NOMO-1 treated with dmso at 0.1 percent for 144 hours (cell line): ENCODE measurements at regions not wholly inside any gene's neighbourhood (a gene's known extent, or its start where the extent isn't known, plus 50 kb on each side); places are given as distances from the start of the nearest gene placed in this dataset.
"Not testable (repeated sequence)": the region's sequence is repeated elsewhere in the genome, so short reads cannot be mapped to it uniquely, and the experiment has no call there.

Experiments
- DNase-seq: peaks from one replicate; lab custom pipeline; 2025; ENCODE audit not compliant: unreplicated experiment; lab: John Stamatoyannopoulos, UW

DNA sequence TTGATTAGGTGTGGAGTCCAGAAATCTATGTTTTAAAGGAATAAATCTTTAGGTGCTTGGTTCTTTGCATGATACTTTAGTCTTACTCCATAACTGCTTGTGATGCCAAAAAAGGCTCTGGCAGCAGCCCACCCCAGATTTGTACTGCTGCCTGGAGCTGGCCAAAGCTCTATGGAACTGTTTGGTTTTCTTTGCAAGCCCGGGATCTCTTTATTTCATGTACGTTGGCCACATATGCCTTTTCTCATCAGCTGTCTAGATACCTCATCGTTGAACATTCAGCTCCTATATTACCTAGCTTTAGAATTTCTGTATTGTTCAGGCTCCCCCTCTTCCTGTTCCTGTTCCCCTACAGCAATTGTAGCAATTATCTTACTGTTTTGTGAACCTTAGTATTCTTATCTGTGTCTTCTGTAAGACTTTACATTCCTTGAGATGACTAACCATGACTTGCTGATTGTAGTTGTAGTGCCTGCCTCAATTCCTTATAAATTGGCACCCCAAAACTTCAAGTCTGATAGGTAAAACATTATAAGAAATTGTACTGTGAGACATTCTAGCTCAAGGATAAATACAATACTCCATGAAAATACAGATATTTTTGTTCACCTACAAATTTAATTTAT is 199.4 kb upstream of the GPRIN3 start:
- DNase-seq: no peak

- DNase-seq: no peak
These were observed 195.0 kb upstream of the GPRIN3 start for GRCh38 chr4:89502581-89502980.

GRCh38 chr4:89497517-89498308 is 190.1 kb upstream of the GPRIN3 start:
- no peak for DNase-seq

GRCh38 chr4:89496851-89497250 is 189.3 kb upstream of the GPRIN3 start:
- DNase-seq: no peak

DNA sequence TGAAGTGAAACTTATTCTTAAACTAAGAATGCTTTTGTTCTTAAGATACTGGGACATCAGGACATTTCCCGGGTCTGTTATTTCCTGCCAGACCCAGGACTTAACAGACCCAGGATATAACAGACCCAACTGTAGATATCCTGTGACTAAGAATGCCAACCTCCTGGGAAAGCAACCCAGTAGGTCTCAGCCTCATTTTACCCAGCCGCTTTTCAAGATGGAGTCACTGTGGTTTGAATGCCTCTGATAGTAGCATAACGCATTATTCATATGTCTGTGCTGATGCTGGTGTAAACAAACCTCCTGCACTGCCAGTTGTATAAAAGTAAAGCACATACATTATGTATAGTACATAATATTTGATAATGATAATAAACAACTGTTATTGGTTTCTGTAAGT is 185.8 kb upstream of the GPRIN3 start:
- no peak for DNase-seq

DNA sequence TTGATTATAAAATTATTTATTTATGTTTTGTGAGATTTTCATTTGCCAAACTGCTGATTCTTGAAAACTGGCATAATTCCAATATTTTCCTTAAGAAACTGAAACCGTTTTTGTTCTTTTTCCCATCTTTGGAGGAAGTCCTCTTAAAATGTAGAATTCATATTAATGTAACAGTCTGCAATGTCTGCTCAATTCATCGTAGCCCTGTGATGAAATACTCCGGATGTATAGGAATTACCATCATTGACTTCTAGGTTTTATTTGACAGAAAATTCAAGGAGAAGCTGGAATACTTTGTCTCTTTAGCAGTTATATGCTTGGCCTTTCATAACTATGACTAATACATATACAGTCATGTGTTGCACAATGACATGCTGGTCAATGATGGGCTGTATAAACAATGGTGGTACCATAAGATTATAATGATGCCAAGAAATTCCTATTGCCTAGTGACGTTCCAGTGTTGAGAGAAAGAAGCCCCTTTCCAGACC is 185.0 kb upstream of the GPRIN3 start:
- DNase-seq: no peak

DNA sequence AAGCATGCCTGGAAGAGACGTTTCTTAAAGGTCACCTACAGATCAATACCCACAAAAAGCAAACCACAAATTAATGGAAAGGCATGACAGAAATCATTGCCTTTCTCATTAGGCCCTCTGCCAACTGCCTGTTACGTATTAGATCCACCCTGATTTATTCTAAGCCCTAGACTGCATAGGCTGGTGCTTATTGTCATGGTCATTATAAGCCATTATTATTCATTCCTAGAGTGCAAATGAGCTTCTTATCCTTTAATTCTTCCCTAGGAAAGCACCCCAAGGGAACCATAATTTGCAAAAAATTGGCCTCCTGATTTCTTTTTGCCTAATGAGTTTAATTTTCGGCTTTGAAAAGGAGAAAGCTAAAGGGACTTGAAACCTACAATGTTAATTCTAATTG is 184.2 kb upstream of the GPRIN3 start:
- DNase-seq: no peak

GRCh38 chr4:89489921-89490431 is 182.4 kb upstream of the GPRIN3 start:
- not testable (repeated sequence) for DNase-seq

- no peak for DNase-seq
These were observed 181.8 kb upstream of the GPRIN3 start for GRCh38 chr4:89489338-89489771.

- no peak for DNase-seq
These were observed 181.1 kb upstream of the GPRIN3 start for GRCh38 chr4:89488736-89489135.

GRCh38 chr4:89486673-89487072 is 179.1 kb upstream of the GPRIN3 start:
- DNase-seq: no peak

DNA sequence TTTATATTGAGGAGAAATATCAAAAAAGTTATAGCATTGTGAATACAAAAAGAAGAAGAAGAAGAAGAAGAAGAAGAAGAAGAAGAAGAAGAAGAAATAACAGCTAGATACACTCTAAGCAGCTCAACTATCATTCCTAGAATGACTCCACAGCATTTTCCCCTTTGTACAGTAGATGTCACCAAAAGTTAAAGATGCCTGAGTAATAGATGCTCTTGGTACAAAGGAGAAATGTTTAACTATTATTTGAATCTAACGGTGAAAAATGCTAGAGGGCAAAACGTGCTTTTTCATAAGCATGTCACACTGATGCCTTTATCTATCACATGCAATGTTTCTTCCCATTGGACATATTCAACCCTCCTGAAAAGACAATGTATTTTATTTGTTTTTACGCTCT is 178.4 kb upstream of the GPRIN3 start:
- no peak for DNase-seq

DNA sequence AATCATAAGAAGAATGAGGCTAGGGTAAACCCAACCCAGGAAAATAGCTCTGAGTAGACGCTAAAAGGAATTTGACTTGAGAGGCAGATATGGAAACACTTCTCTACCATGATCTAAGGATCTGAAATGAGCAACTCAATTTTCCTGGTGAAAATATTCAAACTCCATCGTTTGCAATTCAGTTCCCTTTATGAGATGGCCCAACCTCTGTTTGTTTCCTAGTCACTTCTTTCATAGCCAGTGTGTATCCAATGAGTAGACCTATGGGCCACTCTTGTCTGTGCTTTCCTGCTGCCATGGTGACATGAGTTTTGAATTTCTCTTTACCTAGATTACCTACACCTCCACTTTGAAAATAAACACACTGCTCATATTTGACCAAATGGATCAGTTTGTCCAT is 176.2 kb upstream of the GPRIN3 start:
- no peak for DNase-seq

DNA sequence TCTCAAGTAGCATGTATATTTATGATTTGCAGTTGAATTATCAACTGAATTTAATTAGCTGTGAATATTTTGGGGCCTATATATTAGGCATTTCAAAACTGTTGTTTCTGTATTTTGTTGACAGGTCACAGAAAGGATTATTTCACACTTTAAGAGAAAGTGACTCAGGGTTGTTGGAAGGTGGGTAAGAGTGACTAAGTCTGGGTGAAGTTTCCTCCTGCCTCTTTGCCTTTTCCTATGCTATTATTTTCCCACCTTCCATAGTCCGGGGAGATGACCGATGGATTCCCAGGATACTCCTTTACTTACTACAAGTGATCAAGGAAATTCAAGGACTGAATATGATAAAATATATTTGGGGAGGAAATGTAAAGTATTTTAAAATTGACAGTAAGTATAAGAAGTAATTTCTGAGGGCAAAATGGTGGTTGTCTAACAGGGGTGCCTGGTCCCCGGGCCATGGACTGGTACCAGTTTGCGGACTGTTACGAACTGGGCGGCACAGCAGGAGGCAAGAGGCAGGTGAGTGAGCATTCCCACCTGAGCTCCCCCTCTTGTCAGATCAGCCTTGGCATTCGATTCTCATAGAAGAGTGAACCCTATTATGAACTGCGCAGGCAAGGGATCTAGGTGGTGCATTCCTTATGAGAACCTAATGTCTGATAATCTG is 175.5 kb upstream of the GPRIN3 start:
- DNase-seq: no peak

- DNase-seq: no peak
These were observed 174.7 kb upstream of the GPRIN3 start for GRCh38 chr4:89482251-89482650.

- peak; percentile 79 for DNase-seq
These were observed 162.4 kb upstream of the GPRIN3 start for GRCh38 chr4:89469930-89470375.

GRCh38 chr4:89469516-89469915 is 161.9 kb upstream of the GPRIN3 start:
- no peak for DNase-seq

- no peak for DNase-seq
These were observed 161.0 kb upstream of the GPRIN3 start for GRCh38 chr4:89468602-89469001.

DNA sequence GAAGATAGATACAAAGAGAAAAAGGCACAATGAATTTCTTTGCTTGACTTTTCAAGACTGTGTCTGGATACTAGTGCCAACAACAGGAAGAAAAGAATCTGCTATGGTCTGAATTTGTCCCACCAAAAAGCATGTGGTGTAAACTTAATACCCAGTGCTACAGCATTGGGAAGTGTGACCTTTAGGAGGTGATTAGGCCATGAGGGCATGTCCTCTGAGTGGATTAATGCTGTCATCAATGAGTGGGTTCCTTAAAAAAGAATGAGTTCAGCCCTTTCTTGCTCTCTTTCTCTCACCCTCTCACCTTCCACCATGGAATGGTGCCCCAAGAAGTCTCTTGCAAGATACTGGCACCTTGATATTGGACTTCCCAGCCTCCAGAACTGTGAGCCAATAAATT is 155.7 kb upstream of the GPRIN3 start:
- no peak for DNase-seq

DNA sequence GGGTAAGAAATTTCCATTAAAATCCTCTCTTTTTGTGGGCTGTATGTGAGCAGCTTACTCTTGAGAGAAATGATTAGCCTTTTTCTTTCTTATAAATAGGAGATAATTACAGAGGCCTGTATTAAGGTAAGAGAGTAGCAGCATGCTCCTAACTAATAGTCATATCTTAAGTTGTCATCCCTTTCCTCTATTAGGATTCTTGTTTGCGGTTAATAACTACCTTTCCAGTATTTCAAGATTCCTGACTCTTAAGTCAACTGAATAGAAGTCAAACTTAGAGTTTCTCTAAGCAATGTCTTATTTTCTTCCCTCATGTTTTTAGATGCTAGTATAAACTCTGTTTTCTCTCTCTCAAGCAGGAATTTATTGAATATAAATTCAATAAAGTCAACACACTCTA is 139.9 kb upstream of the GPRIN3 start:
- DNase-seq: no peak

DNA sequence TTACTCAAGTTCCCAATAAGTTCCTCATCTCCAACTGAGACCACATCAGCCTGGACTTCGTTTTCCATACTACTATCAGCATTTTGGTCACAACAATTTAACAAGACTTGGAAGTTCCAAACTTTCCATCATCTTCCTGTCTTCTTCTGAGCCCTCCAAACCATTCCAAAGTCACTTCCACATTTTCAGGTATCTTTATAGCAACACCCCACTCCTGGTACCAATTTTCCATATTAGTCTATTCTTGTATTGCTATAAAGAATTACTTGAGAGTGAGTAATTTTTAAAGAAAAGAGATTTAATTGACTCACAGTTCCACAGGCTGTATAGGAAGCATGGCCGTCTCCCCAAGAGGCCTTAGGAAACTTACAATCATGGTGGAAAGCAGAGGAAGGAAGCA is 138.6 kb upstream of the GPRIN3 start:
- DNase-seq: no peak

- no peak for DNase-seq
These were observed 131.9 kb upstream of the GPRIN3 start for GRCh38 chr4:89439533-89439932.
